Upper lobe of left lung (tissue), 4 donors: ENCODE measurements at regions not wholly inside any gene's neighbourhood (a gene's known extent, or its start where the extent isn't known, plus 50 kb on each side); places are given as distances from the start of the nearest gene placed in this dataset.

ENCODE experiments used
- POLR2A ChIP-seq, 4 donors: fragments of 450-650 bp; IDR thresholded peaks; one replicate each; pipeline ENCODE4 v1.5.1; 2016 to 2017; ENCODE audit warnings: antibody characterized with exemption in 4 of 4, mild to moderate bottlenecking in 2 of 4
- POLR2AphosphoS5 ChIP-seq, 2 donors: sonication (generic); formaldehyde crosslinking; IDR thresholded peaks; one replicate each; pipeline ENCODE4 v1.5.1; 2017; ENCODE audit warnings: antibody characterized with exemption in 2 of 2
- TF ChIP-seq, protein P1 (sequence below), 6 experiments: fragments of 450-650 bp in 4 of 6; fragments of 200-600 bp in 2 of 6; sonication (generic) in 2 of 6; IDR thresholded peaks; one replicate each; pipeline ENCODE4 v1.5.1; 2016 to 2019; ENCODE audit warnings: antibody characterized with exemption in 6 of 6

DNA sequence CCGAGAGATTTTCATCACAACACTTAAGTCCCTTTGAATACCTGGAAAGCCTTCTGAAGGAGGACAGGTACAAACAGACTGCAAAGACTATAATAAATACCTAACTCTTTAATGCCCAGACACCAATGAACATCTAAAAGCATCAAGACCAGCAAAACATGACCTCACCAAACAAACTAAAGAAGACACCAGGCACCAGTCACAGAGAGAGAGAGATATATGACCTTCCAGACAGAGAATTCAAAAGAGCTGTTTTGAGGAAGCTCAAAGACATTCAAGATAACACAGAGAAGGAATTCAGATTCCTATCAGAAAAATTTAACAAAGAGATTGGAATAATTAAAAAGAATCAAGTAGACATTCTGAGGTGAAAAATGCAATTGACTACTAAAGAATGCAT lies 50.6 kb upstream of the ACADM start:
- TF ChIP-seq, protein P1, sequence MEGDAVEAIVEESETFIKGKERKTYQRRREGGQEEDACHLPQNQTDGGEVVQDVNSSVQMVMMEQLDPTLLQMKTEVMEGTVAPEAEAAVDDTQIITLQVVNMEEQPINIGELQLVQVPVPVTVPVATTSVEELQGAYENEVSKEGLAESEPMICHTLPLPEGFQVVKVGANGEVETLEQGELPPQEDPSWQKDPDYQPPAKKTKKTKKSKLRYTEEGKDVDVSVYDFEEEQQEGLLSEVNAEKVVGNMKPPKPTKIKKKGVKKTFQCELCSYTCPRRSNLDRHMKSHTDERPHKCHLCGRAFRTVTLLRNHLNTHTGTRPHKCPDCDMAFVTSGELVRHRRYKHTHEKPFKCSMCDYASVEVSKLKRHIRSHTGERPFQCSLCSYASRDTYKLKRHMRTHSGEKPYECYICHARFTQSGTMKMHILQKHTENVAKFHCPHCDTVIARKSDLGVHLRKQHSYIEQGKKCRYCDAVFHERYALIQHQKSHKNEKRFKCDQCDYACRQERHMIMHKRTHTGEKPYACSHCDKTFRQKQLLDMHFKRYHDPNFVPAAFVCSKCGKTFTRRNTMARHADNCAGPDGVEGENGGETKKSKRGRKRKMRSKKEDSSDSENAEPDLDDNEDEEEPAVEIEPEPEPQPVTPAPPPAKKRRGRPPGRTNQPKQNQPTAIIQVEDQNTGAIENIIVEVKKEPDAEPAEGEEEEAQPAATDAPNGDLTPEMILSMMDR (IDR thresholded peaks at IDR 0.05), result no peak
- TF ChIP-seq POLR2A (IDR thresholded peaks at IDR 0.05) (no peak), POLR2AphosphoS5 (IDR thresholded peaks at IDR 0.05) (no peak)
